Head of caudate nucleus (tissue), 42 donors: ENCODE measurements at regions not wholly inside any gene's neighbourhood (a gene's known extent, or its start where the extent isn't known, plus 50 kb on each side); places are given as distances from the start of the nearest gene placed in this dataset.
"Not testable (repeated sequence)": the region's sequence is repeated elsewhere in the genome, so short reads cannot be mapped to it uniquely, and the experiment has no call there.

Experiments
- DNase-seq, 42 donors: peaks; one replicate each; pipeline versions ENCODE4 v3.0.0 to v3.0.0-alpha.2; 2020 to 2021; ENCODE audit warnings: mixed read lengths in 7 of 42
- intact Hi-C: fragments of 100-400 bp; cut with DNase I; formaldehyde crosslinking; loops from one replicate; pipeline ENCODE4 v1.15.0; 2022

DNA sequence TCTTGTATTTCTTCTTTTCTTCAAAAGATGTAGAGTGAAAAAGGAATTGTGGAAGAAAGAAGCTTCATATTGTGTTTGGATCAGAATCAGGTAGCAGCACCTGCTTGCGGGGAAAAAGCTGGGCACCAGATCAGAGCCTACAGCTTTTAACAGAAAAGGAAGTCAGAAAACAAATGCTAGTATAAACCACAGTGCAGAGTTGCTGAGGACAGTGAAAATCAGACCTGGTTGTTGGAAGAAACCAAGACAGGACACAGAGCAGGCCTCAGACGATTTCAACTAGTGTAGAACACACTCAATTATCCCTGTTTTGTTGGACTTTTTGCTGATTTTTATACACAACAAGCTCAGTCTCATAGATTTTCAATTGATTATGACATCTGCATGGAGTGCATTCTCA lies 221.4 kb downstream of the PTN start:
- intact Hi-C loops = no loop called here
- DNase-seq = no peak

DNA sequence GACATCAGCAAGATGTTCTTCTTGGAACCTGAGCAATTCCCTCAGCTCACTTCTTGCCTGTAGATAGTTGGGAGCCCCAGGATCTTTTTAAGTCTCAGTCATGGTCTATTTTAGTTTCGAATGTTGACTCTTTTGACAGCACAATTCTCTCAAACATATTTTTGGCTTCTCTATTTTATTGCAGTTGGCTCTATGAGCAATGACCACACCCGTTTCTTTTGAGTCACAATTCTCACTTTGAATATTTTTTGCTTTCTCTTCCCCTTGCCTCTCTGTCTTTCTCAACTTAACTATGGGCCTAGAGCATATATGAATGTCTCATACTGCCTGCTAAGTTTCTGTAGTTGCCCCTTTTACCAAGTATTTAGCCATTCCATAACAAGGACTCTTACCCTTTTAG lies 222.8 kb downstream of the PTN start:
- no peak for DNase-seq
- intact Hi-C loops = no loop called here

DNA sequence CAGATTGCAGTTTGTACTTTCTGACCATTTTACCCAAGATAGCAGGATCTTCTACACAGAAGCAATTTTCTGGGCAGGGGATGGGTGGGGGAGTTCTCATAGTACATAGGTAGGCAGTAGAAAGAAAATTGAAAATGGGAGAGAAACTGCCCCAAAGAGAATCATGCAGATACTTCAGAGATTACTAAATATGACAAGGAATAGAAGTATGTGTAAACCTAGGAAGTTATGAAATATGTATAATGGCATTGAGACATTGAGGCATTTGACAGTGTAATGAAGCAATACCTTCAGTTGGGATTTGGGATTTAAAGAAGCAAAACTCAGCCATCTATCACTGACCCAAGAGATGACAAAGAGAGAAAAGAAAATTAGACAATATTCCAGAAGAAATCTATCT lies 233.0 kb downstream of the PTN start:
- no peak for DNase-seq
- intact Hi-C loops = no loop called here

DNA sequence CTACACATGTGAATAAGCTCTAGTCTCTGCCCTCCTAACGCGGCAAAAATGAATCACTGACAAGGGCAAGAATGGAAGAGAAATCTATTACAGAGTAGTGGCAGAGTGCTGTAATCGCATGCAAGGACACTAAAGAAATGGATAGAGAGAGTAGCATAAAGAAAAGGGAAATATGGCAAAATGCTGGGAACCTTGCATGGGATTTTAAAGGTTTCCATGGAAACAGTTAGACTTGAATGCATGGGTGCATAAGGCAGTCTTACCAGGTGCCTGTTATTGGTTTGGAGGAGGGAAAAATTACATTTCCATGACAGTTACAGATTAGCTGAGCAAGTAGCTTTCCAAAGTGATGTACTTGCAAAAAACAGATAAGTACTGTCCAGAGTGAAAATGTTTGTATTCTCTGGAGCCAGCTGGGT lies 233.4 kb downstream of the PTN start:
- intact Hi-C loops = no loop called here
- DNase-seq = peak in 2 of 42 donors; percentile 1 to 13

DNA sequence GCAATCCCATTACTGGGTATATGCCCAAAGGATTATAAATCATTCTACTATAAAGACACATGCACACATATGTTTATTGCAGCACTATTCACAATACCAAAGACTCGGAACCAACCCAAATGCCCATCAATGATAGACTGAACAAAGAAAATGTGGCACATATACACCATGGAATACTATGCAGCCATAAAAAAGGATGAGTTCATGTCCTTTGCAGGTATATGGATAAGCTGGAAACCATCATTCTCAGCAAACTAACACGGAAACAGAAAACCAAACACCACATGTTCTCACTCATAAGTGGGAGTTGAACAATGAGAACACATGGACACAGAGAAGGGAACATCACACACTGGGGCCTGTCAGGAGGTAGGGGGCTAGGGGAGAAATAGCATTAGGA lies 235.7 kb downstream of the PTN start:
- intact Hi-C loops, DNase-seq: not testable (repeated sequence)

DNA sequence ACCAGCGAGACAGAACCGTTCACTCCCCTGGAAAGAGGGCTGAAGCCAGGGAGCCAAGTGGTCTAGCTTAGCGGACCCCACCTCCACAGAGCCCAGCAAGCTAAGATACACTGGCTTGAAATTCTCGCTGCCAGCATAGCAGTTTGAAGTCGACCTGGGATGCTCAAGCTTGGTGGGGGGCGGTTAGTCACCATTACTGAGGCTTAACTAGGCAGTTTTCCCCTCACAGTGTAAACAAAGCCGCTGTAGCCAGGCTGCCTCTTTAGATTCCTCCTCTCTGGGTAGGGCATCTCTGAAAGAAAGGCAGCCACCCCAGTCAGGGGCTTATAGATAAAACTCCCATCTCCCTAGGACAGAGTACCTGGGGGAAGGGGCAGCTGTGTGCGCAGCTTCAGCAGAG lies 235.1 kb downstream of the CHRM2 start:
- intact Hi-C loops, DNase-seq: not testable (repeated sequence)

DNA sequence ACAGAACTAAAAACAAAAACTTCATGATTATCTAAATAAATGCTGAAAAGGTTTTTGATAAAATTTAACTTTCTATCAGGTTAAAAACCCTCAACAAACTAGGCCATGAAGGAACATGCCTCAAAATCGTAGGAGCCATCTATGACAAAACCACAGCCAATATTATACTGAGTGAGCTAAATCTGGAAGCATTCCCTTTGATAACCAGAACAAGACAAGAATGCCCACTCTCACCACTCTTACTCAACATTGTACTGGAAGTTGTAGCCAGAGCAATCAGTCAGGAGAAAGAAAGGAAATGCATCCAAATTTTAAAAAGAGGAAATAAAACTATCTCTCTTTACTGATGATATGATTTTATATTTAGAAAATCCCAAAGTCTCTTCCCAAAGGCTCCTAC lies 228.7 kb downstream of the CHRM2 start:
- DNase-seq = no peak
- intact Hi-C loops = no loop called here

DNA sequence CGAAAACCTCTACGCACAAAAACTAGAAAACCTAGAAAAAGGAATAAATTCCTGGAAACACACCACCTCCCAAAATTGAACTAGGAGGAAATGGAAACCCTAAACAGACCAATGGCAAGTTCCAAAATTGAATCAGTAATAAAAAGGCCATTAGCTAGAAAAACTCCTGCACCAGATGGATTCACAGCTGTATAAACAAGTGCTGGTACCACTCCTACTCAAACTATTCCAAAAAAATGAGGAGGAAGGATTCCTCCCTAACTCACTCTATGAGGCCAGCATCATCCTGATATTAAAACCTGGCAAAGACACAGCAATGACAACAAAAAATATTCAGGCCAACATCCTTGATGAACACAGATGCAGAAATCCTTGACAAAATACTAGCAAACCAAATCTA lies 228.2 kb downstream of the CHRM2 start:
- intact Hi-C loops = no loop called here
- no peak for DNase-seq

DNA sequence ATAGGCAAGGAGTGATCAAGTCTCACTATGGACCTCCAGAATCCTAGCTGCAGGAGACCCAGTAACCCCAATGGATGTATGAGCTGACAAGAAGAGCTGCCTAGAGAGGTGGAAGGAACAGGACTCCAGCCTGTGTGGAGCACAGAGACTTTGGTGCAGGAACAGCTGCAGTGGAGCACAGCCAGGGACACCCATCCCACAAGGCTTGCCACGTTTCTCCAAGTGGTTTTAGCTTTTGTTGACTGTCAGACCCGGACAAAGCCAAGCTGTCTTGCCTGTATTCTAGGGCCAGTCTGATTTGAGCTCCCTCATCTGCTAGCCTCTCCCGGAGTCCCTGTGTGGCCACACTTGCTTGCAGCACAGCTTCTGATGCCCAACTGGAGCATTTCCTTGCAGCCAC lies 224.7 kb downstream of the CHRM2 start:
- intact Hi-C loops = no loop called here
- DNase-seq = no peak

DNA sequence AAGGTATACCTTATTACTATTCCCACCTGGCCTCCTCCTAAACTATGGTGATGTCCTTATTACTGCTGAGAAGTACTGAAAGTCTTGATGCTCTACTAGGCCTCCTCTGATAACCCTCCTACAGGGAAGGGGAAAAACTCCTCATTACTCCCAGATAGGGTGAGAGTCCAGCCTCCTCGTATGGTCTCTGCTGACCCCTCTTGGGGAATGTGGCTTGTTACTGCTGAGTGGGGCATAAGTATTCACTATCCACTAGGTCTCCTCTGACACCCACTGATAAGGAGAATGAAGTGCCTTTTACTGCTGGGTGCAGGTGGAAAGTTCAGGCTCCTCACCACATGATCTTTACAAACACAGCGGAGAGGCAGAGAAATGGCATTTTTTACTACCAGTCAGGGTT lies 222.9 kb downstream of the CHRM2 start:
- no peak for DNase-seq

DNA sequence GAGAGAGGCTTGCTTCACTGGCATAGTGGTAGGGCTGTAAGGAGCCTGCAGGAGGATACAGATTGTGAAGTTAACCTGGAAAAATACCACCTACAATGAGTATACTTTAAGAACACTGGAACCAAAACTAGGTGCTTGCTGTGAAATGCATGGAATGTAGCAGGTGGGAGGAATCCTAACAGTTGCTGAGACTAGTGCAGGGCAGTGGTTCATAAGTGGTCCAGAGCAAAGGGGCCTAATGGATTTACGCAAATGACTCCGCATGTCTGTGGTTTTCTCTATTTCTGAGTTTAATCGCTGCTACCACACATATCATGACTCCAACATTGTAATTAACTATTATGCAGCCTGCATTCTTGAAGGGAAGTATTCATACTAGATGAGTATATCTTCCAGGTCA lies 218.4 kb downstream of the CHRM2 start:
- intact Hi-C loops = no loop called here
- no peak for DNase-seq

More for the DNA sequence above, 222.9 kb downstream of the CHRM2 start:
- intact Hi-C loops = no loop called here

DNA sequence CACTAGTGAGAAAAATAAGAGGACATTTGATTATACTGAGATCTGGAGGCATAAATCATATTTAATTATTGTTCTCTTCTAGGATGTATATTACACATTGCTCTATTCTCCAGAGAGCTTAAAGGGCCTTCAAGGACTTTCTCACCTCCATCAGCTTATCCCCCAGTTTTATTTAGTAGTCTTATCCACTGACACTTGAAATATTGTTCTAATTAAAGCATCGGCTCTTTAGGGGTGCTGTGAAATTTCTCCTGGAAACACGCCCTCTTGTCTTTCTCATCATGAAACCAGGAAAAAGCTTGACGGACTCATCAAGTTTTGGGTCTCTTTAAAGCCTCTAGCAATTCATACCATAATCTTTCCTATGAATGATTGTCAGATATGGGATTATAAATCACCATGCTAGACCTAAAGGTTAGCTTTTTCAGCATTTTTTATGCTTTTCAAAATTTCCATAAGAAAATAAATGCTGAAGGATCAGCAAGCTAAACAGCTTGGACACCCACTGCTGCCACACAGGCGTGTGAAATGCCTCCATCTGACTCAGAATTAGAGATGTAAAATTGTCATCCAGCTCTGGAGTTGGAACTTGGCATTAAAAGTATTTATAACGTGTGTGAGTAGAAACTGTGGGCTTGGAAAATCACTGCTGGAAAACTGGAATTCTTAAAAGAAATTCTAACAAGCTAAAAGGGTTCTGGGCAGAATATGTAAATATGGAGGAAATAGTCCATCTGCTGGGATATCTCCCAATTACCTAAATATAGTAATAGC lies 216.3 kb downstream of the CHRM2 start:
- peak in 10 of 42 donors; percentile 7 to 52 (median 20) for DNase-seq
- intact Hi-C loops = no loop called here

DNA sequence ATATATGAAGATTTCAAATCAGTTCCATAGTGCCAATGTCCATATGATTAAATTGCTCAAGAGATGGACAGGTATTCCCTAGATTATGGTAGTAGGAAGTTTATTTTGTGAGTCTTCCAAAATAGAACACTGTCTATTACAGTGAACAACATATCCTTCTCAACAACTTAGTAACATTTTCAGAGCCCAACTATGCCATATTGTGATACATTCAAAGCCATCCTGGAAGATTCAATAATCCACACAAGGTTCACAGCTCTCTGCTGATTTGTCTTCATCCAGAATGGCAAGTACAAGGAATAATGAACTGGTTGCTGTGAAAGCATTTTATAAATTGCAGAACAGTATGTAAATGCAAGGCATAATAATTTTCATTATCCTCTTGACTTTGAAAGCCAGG lies 213.9 kb downstream of the CHRM2 start:
- intact Hi-C loops = no loop called here
- no peak for DNase-seq

DNA sequence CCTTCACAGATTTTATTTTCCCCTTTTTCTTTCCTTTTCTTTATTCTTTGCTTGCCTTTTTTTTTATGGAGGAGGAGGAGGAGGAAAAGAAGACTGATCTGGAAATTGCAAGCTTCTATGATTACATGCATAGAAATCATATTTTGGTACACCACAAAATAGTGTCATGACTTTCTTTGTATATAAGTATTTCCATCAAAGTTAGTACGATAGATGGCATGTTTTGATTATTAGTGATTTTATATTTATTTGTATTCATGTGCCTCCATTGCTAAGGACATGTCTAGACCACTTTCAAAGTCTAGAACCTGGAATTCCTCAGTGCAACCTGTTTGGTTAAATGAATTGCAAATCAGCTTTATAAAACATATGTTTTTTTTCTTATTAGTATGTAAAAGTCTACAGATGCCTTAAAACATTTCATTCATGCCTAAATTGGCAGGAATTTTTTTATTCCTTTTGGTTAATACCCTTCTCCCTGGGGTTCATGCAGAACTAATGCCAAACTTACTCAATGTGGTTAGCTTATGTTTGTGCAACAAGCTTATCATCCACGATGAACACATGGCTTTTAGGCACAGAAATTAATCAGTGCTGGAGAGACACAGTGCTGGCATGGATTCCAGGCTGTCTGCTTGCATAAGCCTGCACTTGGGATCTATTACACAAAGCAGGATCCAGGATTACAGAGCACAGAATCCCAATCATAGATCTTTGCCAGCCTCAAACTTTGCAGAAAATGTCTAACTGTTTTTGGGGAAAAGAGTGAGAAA lies 213.1 kb downstream of the CHRM2 start:
- peak in 1 of 42 donors; percentile 4 for DNase-seq
- intact Hi-C loops = no loop called here

DNA sequence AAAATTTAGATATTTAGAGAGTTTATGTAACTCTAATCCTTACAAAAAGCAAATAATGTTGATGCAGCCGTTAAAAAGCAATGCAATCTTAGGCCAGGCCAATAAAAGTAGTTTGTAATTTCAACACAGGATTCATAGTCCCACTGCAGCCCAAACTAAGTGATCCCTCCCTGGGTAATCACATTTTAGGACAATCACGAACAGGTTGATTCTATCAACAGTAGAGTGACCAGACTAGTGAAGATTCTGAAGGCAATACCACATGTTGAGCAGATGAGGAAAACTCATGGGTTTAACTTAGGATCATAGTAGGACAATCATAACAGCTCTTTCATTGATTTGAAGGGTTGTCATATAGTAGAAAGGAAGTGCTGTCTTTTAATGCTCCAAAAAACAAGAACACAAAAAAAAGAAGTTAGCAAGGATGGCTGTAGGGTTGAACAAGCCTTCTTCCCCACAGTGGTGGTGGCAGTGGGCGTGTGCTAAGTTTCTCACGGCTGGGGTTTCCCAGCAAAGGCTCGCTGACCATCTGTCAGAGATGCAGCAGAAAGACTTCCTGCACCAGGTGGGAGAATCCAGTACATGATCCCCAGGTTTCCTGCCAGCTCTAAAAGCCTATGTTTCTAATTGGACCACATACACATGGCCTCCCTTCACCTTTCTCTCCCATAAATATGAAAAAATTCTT lies 212.2 kb downstream of the CHRM2 start:
- intact Hi-C loops = no loop called here
- DNase-seq = no peak

DNA sequence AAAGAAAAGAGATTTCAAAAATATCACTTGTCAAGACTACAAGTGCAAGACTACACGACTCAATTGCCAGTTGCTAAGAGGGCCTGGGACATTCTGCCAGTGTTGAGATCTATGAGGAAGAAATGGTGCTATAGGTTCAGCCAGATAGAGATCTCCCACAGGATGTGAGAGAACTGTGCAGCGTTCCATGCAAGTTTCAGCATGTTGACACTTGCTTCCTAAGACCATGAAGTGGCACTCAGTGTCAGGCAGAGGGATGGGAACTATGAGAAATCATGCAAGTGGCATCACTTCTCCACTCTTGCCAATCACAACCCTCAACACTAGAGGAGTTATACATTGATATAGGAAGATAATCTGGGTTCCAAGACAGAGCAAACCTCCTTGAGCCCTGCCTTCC lies 210.3 kb downstream of the CHRM2 start:
- intact Hi-C loops = no loop called here
- no peak for DNase-seq

DNA sequence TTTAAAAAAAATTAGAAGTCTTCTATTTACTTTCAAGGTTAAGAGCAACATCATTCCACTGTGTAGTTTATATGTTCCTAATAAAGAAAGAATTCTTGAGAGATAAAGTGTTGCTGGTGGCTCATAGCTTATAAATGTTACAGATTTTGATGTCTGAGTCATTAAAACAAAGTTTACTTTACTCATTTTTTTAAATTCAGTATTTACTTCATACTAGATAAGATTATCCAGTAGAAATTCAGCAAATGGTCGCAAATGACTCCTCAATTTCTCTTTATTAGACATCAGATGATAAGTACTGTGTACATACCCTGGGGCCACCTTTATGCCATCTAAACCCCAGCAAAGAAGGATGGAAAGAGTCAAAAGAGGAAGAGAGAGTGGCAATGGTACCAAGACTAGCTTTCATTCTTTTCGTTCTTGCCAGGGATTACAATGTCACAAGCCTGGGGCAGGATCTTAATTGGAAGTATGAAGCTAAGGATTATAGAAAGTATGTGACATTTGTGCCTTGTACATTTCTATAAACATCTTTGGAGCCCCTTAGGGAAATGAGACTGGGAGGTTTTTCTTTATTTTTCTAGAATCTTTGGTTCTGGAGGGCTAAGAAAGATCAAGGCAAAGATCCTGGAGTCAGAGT lies 206.1 kb downstream of the CHRM2 start:
- DNase-seq = no peak
- intact Hi-C loops = no loop called here

DNA sequence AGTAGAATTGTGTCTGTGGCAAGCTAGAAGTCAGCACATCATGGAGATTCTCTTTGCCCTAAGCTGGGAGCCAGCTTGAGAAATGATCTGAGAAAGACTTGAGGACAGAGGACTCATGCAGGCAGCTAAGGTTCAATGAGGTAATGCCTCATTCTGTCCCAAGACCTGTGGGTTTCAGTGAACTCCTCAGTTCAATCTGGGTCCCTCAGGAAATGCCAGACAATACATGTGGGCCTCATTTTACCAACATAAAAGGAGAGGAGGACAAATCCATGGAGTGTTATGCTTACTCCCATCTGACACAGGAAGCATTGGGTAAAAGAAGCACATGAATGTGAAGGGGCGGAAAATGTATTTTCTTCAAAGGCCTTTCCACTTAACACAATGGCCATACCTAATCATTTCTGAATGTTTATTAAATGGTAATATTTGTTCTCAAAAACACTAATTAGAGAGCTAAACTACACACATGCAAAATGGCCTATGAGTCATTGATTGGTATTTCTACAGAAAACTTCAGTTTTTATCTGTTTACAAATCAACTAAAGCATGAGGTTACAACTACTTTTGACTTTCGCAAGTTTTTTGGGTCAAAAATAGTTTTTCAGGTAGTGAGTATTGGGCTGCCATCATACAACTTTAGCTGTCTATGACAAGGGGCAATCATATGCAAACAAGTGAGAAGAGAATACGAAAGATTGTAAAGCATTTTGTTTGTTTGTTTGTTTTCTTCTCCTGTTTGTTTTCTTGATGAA lies 205.3 kb downstream of the CHRM2 start:
- intact Hi-C loops = no loop called here
- no peak for DNase-seq
